ENCODE measurements at regions not wholly inside any gene's neighbourhood (a gene's known extent, or its start where the extent isn't known, plus 50 kb on each side); places are given as distances from the start of the nearest gene placed in this dataset.

- TF ChIP-seq, protein P1, sequence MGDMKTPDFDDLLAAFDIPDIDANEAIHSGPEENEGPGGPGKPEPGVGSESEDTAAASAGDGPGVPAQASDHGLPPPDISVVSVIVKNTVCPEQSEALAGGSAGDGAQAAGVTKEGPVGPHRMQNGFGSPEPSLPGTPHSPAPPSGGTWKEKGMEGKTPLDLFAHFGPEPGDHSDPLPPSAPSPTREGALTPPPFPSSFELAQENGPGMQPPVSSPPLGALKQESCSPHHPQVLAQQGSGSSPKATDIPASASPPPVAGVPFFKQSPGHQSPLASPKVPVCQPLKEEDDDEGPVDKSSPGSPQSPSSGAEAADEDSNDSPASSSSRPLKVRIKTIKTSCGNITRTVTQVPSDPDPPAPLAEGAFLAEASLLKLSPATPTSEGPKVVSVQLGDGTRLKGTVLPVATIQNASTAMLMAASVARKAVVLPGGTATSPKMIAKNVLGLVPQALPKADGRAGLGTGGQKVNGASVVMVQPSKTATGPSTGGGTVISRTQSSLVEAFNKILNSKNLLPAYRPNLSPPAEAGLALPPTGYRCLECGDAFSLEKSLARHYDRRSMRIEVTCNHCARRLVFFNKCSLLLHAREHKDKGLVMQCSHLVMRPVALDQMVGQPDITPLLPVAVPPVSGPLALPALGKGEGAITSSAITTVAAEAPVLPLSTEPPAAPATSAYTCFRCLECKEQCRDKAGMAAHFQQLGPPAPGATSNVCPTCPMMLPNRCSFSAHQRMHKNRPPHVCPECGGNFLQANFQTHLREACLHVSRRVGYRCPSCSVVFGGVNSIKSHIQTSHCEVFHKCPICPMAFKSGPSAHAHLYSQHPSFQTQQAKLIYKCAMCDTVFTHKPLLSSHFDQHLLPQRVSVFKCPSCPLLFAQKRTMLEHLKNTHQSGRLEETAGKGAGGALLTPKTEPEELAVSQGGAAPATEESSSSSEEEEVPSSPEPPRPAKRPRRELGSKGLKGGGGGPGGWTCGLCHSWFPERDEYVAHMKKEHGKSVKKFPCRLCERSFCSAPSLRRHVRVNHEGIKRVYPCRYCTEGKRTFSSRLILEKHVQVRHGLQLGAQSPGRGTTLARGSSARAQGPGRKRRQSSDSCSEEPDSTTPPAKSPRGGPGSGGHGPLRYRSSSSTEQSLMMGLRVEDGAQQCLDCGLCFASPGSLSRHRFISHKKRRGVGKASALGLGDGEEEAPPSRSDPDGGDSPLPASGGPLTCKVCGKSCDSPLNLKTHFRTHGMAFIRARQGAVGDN (CRISPR knock-in tag; IDR thresholded peaks at IDR 0.05), result peak; percentile 62
- TF ChIP-seq, protein P2, sequence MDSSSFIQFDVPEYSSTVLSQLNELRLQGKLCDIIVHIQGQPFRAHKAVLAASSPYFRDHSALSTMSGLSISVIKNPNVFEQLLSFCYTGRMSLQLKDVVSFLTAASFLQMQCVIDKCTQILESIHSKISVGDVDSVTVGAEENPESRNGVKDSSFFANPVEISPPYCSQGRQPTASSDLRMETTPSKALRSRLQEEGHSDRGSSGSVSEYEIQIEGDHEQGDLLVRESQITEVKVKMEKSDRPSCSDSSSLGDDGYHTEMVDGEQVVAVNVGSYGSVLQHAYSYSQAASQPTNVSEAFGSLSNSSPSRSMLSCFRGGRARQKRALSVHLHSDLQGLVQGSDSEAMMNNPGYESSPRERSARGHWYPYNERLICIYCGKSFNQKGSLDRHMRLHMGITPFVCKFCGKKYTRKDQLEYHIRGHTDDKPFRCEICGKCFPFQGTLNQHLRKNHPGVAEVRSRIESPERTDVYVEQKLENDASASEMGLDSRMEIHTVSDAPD (CRISPR knock-in tag; IDR thresholded peaks at IDR 0.05), result 0 out of 2 replicates have a peak, but pooled peaks have one; percentile 25
- TF ChIP-seq MED1 (CRISPR knock-in tag; IDR thresholded peaks at IDR 0.05) (0 out of 2 replicates have a peak, but pooled peaks have one; percentile 17), AKNA (CRISPR knock-in tag; IDR thresholded peaks at IDR 0.05; ENCODE audit: borderline replicate concordance) (no peak), SSRP1 (CRISPR knock-in tag; IDR thresholded peaks at IDR 0.05) (no peak), JUNB (CRISPR knock-in tag; IDR thresholded peaks at IDR 0.05; ENCODE audit: borderline replicate concordance) (0 out of 2 replicates have a peak, but pooled peaks have one; percentile 18), SMARCC2 (IDR thresholded peaks at IDR 0.05) (no peak), LBX2 (CRISPR knock-in tag; IDR thresholded peaks at IDR 0.05; ENCODE audit: borderline replicate concordance) (no peak)
- TF ChIP-seq, protein P3, sequence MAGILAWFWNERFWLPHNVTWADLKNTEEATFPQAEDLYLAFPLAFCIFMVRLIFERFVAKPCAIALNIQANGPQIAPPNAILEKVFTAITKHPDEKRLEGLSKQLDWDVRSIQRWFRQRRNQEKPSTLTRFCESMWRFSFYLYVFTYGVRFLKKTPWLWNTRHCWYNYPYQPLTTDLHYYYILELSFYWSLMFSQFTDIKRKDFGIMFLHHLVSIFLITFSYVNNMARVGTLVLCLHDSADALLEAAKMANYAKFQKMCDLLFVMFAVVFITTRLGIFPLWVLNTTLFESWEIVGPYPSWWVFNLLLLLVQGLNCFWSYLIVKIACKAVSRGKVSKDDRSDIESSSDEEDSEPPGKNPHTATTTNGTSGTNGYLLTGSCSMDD (CRISPR knock-in tag; IDR thresholded peaks at IDR 0.05), result no peak
Measured at GRCh38 chr6:138568997-138569396, 69.7 kb upstream of the NHSL1 start (continued).
